ENCODE measurements at regions not wholly inside any gene's neighbourhood (a gene's known extent, or its start where the extent isn't known, plus 50 kb on each side); places are given as distances from the start of the nearest gene placed in this dataset.
A peak's percentile ranks its signal among the peaks of the same experiment; 100 is the strongest.

- H3K4me3 ChIP-seq, result no peak overlapping the region
- peak overlapping the region in 1 of 21 experiments; percentile 3 for H3K27ac ChIP-seq
Measured at GRCh38 chr2:8584174-8585066, 97.4 kb upstream of the ID2 start.

- H3K4me3 ChIP-seq, result no peak overlapping the region
- H3K27ac ChIP-seq, result no peak overlapping the region
Measured at GRCh38 chr2:8586457-8587051, 95.3 kb upstream of the ID2 start.

- no peak overlapping the region for H3K4me3 ChIP-seq
- no peak overlapping the region for H3K27ac ChIP-seq
Measured at GRCh38 chr2:8587251-8587791, 94.5 kb upstream of the ID2 start.

GRCh38 chr2:8587920-8588830 lies 93.7 kb upstream of the ID2 start:
- Histone ChIP-seq H3K4me3 (no peak overlapping the region), H3K27ac (no peak overlapping the region)

- Histone ChIP-seq H3K4me3 (no peak overlapping the region), H3K27ac (no peak overlapping the region)
Measured at GRCh38 chr2:8588831-8589191, 93.0 kb upstream of the ID2 start.

GRCh38 chr2:8589721-8590120 lies 92.1 kb upstream of the ID2 start:
- no peak overlapping the region for H3K4me3 ChIP-seq
- no peak overlapping the region for H3K27ac ChIP-seq

- no peak overlapping the region for H3K4me3 ChIP-seq
- H3K27ac ChIP-seq, result no peak overlapping the region
Measured at GRCh38 chr2:8590938-8591337, 90.9 kb upstream of the ID2 start.

GRCh38 chr2:8592736-8593135 lies 89.1 kb upstream of the ID2 start:
- no peak overlapping the region for H3K27ac ChIP-seq
- H3K4me3 ChIP-seq, result no peak overlapping the region

- Histone ChIP-seq H3K4me3 (no peak overlapping the region), H3K27ac (no peak overlapping the region)
Measured at GRCh38 chr2:8593243-8593642, 88.6 kb upstream of the ID2 start.

- no peak overlapping the region for H3K4me3 ChIP-seq
- no peak overlapping the region for H3K27ac ChIP-seq
Measured at GRCh38 chr2:8594731-8595427, 87.0 kb upstream of the ID2 start.

- no peak overlapping the region for H3K4me3 ChIP-seq
- H3K27ac ChIP-seq, result no peak overlapping the region
Measured at GRCh38 chr2:8595428-8595805, 86.4 kb upstream of the ID2 start.

- Histone ChIP-seq H3K4me3 (no peak overlapping the region), H3K27ac (no peak overlapping the region)
Measured at GRCh38 chr2:8595811-8596600, 85.8 kb upstream of the ID2 start.

- Histone ChIP-seq H3K4me3 (no peak overlapping the region), H3K27ac (no peak overlapping the region)
Measured at GRCh38 chr2:8597094-8597493, 84.8 kb upstream of the ID2 start.

GRCh38 chr2:8597559-8598225 lies 84.2 kb upstream of the ID2 start:
- H3K27ac ChIP-seq, result peak overlapping the region in 2 of 21 experiments; percentile 9 to 44

GRCh38 chr2:8598295-8599165 lies 83.3 kb upstream of the ID2 start:
- H3K4me3 ChIP-seq, result no peak overlapping the region
- peak overlapping the region in 2 of 21 experiments; percentile 9 to 44 for H3K27ac ChIP-seq

More at GRCh38 chr2:8597559-8598225, 84.2 kb upstream of the ID2 start:
- H3K4me3 ChIP-seq, result no peak overlapping the region

GRCh38 chr2:8599421-8600242 lies 82.2 kb upstream of the ID2 start:
- H3K4me3 ChIP-seq, result no peak overlapping the region
- H3K27ac ChIP-seq, result no peak overlapping the region
